IMR-90 (cell line): ENCODE measurements at regions not wholly inside any gene's neighbourhood (a gene's known extent, or its start where the extent isn't known, plus 50 kb on each side); places are given as distances from the start of the nearest gene placed in this dataset.

Experiments
- ATAC-seq: fragments of 200-7000 bp; cut with Tn5 transposase; 2 replicates; pipeline ENCODE4 v1.9.1; 2020; ENCODE audit warnings: low read depth, mild to moderate bottlenecking, moderate library complexity
- BruUV-seq: library from RNA; stranded (reverse); fragments of 400-500 nt; replicated peaks from 2 replicates; lab custom pipeline; 2021; lab: Mats Ljungman, UMichigan
- CTCF ChIA-PET: fragments of 300-600 bp; formaldehyde crosslinking; extraction: SDS; loops from one replicate; lab custom pipeline; 2021; ENCODE audit warnings: antibody characterized with exemption; lab: Yijun Ruan, JAX
- POLR2A ChIA-PET: fragments of 300-600 bp; sonication (Branson Sonifier 250); formaldehyde crosslinking; loops from one replicate; lab custom pipeline; 2022; ENCODE audit warnings: antibody characterized with exemption; ENCODE audit not compliant: unreplicated experiment; lab: Charles Lee
- DNase-seq: peaks from one replicate; pipeline ENCODE4 v3.0.0; 2013
- H2AFZ ChIP-seq: replicated peaks from 2 replicates; pipeline ENCODE3; 2013; ENCODE audit warnings: low read length, mild to moderate bottlenecking; ENCODE audit not compliant: poor library complexity
- H2AK5ac ChIP-seq: 2 replicates; pipeline ENCODE4 v1.6.1; 2013; ENCODE audit warnings: low read depth, low read length, inconsistent platforms
- H2AK9ac ChIP-seq: replicated peaks from 2 replicates; pipeline ENCODE3; 2013; ENCODE audit warnings: mild to moderate bottlenecking, low read depth, low read length, moderate library complexity; ENCODE audit not compliant: poor library complexity
- H2BK120ac ChIP-seq: 2 replicates; pipeline ENCODE4 v1.6.1; 2013; ENCODE audit warnings: low read depth, low read length, inconsistent platforms
- H2BK15ac ChIP-seq: 3 replicates; pipeline ENCODE4 v1.6.1; 2013; ENCODE audit warnings: low read depth, low read length, inconsistent platforms
- H2BK20ac ChIP-seq: 2 replicates; pipeline ENCODE4 v1.6.1; 2013; ENCODE audit warnings: low read depth, mild to moderate bottlenecking, inconsistent platforms, low read length, moderate library complexity
- H2BK5ac ChIP-seq: 2 replicates; pipeline ENCODE4 v1.6.1; 2013; ENCODE audit warnings: mild to moderate bottlenecking, low read depth, low read length, inconsistent platforms; ENCODE audit not compliant: poor library complexity, severe bottlenecking
- H3K14ac ChIP-seq: replicated peaks from 2 replicates; pipeline ENCODE4 v1.6.1; 2013; ENCODE audit warnings: low read depth, low read length, inconsistent platforms
- H3K18ac ChIP-seq: 2 replicates; pipeline ENCODE4 v1.6.1; 2013; ENCODE audit warnings: low read depth, low read length, control low read depth
- H3K23ac ChIP-seq: 2 replicates; pipeline ENCODE4 v1.6.1; 2013; ENCODE audit warnings: low read depth, low read length, inconsistent platforms
- H3K27ac ChIP-seq: 2 replicates; pipeline ENCODE4 v1.5.1; 2013; ENCODE audit warnings: mild to moderate bottlenecking, control low read depth, low read length; ENCODE audit not compliant: insufficient read depth
- H3K27me3 ChIP-seq: 2 replicates; pipeline ENCODE4 v1.6.1; 2013; ENCODE audit warnings: low read length; ENCODE audit not compliant: control insufficient read depth, insufficient read depth
- H3K36me3 ChIP-seq: 2 replicates; pipeline ENCODE4 v1.6.1; 2013; ENCODE audit warnings: low read length, mixed read lengths; ENCODE audit not compliant: control insufficient read depth, insufficient read depth
- H3K4ac ChIP-seq: 2 replicates; pipeline ENCODE4 v1.6.1; 2013; ENCODE audit warnings: low read depth, low read length, inconsistent platforms
- H3K4me1 ChIP-seq: 2 replicates; pipeline ENCODE4 v1.6.1; 2013; ENCODE audit warnings: low read length, mixed read lengths; ENCODE audit not compliant: control insufficient read depth, insufficient read depth
- H3K4me2 ChIP-seq: 2 replicates; pipeline ENCODE4 v1.6.1; 2013; ENCODE audit warnings: low read depth, mild to moderate bottlenecking, control low read depth, low read length, moderate library complexity
- H3K4me3 ChIP-seq: 2 replicates; pipeline ENCODE4 v1.5.1; 2013; ENCODE audit warnings: low read depth, mild to moderate bottlenecking, control low read depth, low read length, moderate library complexity; ENCODE audit not compliant: insufficient read depth
- H3K56ac ChIP-seq: 2 replicates; pipeline ENCODE4 v1.6.1; 2013; ENCODE audit warnings: low read length, inconsistent platforms; ENCODE audit not compliant: insufficient read depth; ENCODE audit errors: extremely low read depth
- H3K79me1 ChIP-seq, 2 experiments: 2 replicates each; pipeline ENCODE4 v1.6.1; 2013; ENCODE audit warnings: low read length in 2 of 2, inconsistent platforms in 1 of 2, low read depth in 1 of 2
- H3K9ac ChIP-seq: 2 replicates; pipeline ENCODE4 v1.6.1; 2013; ENCODE audit warnings: low read depth, low read length, control low read depth
- H3K9me1 ChIP-seq: 2 replicates; pipeline ENCODE4 v1.6.1; 2013; ENCODE audit warnings: low read length, inconsistent platforms; ENCODE audit not compliant: insufficient read depth
- H3K9me3 ChIP-seq: 2 replicates; pipeline ENCODE4 v1.6.1; 2013; ENCODE audit warnings: low read length; ENCODE audit not compliant: control insufficient read depth, insufficient read depth
- H4K20me1 ChIP-seq: 2 replicates; pipeline ENCODE4 v1.6.1; 2013; ENCODE audit warnings: low read length, inconsistent platforms; ENCODE audit not compliant: insufficient read depth
- H4K5ac ChIP-seq: 2 replicates; pipeline ENCODE4 v1.6.1; 2013; ENCODE audit warnings: mild to moderate bottlenecking, low read depth, low read length, control low read depth
- H4K8ac ChIP-seq, 2 experiments: 2 replicates each; pipeline ENCODE4 v1.6.1; 2013; ENCODE audit warnings: low read depth in 2 of 2, low read length in 2 of 2, control low read depth in 1 of 2, inconsistent platforms in 1 of 2
- H4K91ac ChIP-seq: 2 replicates; pipeline ENCODE4 v1.6.1; 2013; ENCODE audit warnings: low read depth, low read length, inconsistent platforms; ENCODE audit not compliant: insufficient read depth
- BHLHE40 ChIP-seq: fragments of 150-350 bp; IDR thresholded peaks from 2 replicates; pipeline ENCODE4 v1.6.1; 2016; ENCODE audit warnings: mild to moderate bottlenecking, low read depth, low read length
- CEBPB ChIP-seq: IDR thresholded peaks from 2 replicates; pipeline ENCODE4 v1.6.1; 2012; ENCODE audit warnings: low read depth, low read length, improper control_type of control experiment
- CHD1 ChIP-seq: IDR thresholded peaks from 2 replicates; pipeline ENCODE4 v1.6.1; 2012; ENCODE audit warnings: low read depth, low read length, improper control_type of control experiment
- FOS ChIP-seq: fragments of 150-350 bp; IDR thresholded peaks from 2 replicates; pipeline ENCODE4 v1.6.1; 2016; ENCODE audit warnings: low read depth, low read length
- MAFK ChIP-seq: IDR thresholded peaks from 2 replicates; pipeline ENCODE4 v1.6.1; 2012; ENCODE audit warnings: low read depth, low read length, improper control_type of control experiment
- MAZ ChIP-seq: IDR thresholded peaks from 2 replicates; pipeline ENCODE4 v1.6.1; 2012; ENCODE audit warnings: low read depth, mild to moderate bottlenecking, low read length, improper control_type of control experiment, moderate library complexity, borderline replicate concordance
- MXI1 ChIP-seq: IDR thresholded peaks from 2 replicates; pipeline ENCODE4 v1.6.1; 2012; ENCODE audit warnings: low read depth, mild to moderate bottlenecking, low read length, moderate library complexity, borderline replicate concordance
- NFE2L2 ChIP-seq: fragments of 150-350 bp; IDR thresholded peaks from 2 replicates; pipeline ENCODE4 v1.6.1; 2016; ENCODE audit warnings: low read depth, mild to moderate bottlenecking, low read length
- POLR2A ChIP-seq: IDR thresholded peaks from 2 replicates; pipeline ENCODE4 v1.6.1; 2012; ENCODE audit warnings: mild to moderate bottlenecking, low read depth, low read length
- RAD21 ChIP-seq: IDR thresholded peaks from 2 replicates; pipeline ENCODE4 v1.6.1; 2012; ENCODE audit warnings: low read length, improper control_type of control experiment
- RCOR1 ChIP-seq: IDR thresholded peaks from 2 replicates; pipeline ENCODE4 v1.6.1; 2012; ENCODE audit warnings: mild to moderate bottlenecking, low read length, improper control_type of control experiment; ENCODE audit not compliant: insufficient replicate concordance
- RFX5 ChIP-seq: IDR thresholded peaks from 2 replicates; pipeline ENCODE4 v1.8.0; 2012; ENCODE audit warnings: low read depth, mild to moderate bottlenecking, low read length, moderate library complexity
- WGBS, 2 experiments: methylation state at CpG; one replicate each; pipeline versions ENCODE4 v1.1.5 to v1.1.7; 2013; ENCODE audit warnings: missing lambda C conversion rate in 2 of 2; ENCODE audit not compliant: insufficient read length in 1 of 2; ENCODE audit errors: extremely low coverage in 2 of 2; 5-methylcytosine and 5-hydroxymethylcytosine counted together
- dilution Hi-C: fragments of 300-500 bp; cut with HindIII; formaldehyde crosslinking; loops from one replicate; pipeline ENCODE4 v1.14.3; 2018; ENCODE audit warnings: low sequenced_read_pairs; ENCODE audit not compliant: unreplicated experiment
- in situ Hi-C: fragments of 300-500 bp; cut with MboI; formaldehyde crosslinking; loops from 3 replicates; pipeline ENCODE4 v1.14.3; 2019; ENCODE audit warnings: low sequenced_read_pairs, inconsistent platforms, mixed read lengths
- intact Hi-C: fragments of 100-400 bp; cut with micrococcal nuclease; formaldehyde crosslinking; loops from 2 replicates; pipeline ENCODE4 v1.10.0; 2022
- TF ChIP-seq, protein P1 (sequence below): fragments of 150-350 bp; IDR thresholded peaks from 2 replicates; pipeline ENCODE4 v1.6.1; 2016; ENCODE audit warnings: low read depth, mild to moderate bottlenecking, low read length, moderate library complexity, borderline replicate concordance
- TF ChIP-seq, protein P2 (sequence below): conservative IDR thresholded peaks from 2 replicates; pipeline ENCODE4 v1.5.1; 2012; ENCODE audit warnings: mild to moderate bottlenecking, low read depth, low read length, improper control_type of control experiment

DNA sequence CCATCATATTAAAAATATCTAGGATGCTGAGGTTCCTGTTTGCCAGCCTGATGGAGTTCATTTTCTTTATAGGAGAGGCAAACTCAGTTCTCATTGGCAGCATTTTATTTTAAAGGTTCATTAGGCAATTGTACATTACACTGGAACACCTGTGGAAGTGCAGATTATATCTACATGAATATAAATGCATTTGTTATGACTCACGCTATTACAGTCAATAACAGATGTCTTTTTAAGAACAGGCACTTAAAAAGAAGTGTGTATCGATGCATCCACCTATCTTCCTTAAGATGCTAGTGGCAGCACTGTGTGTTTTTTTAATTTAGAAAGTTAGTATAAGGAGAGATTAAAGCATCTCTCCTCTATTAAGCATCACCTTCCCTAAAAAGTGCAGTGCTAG, 276.5 kb downstream of the PRDM2 start:
- BruUV-seq, result no TSS peak
- H2BK5ac ChIP-seq, result no peak overlapping the region
- H3K36me3 ChIP-seq, result no peaks in the 10 kb centered on the region
- in situ Hi-C loops, result no loop called here
- no peak overlapping the region for H3K56ac ChIP-seq
- ATAC-seq, result no peak
- no peaks in the 10 kb centered on the region for H4K20me1 ChIP-seq
- no peak overlapping the region for H4K5ac ChIP-seq
- no peak overlapping the region for H3K4me2 ChIP-seq
- intact Hi-C loops, result no loop called here
- H3K9me3 ChIP-seq, result peaks cover 5% of the 10 kb centered on the region
- no peak overlapping the region for H2AK9ac ChIP-seq
- H3K18ac ChIP-seq, result no peak overlapping the region
- no peak for DNase-seq
- no peak overlapping the region for H2BK20ac ChIP-seq
- no peaks in the 10 kb centered on the region for H3K9me1 ChIP-seq
- H2AK5ac ChIP-seq, result no peak overlapping the region
- no peaks in the 10 kb centered on the region for H3K79me1 ChIP-seq
- no peak overlapping the region for H4K91ac ChIP-seq
- no peak overlapping the region for H2BK120ac ChIP-seq
- no peaks in the 10 kb centered on the region for H3K4me1 ChIP-seq
- H3K4me3 ChIP-seq, result no peak overlapping the region
- no peak overlapping the region for H3K14ac ChIP-seq
- H2BK15ac ChIP-seq, result no peak overlapping the region
- H3K23ac ChIP-seq, result no peak overlapping the region
- WGBS, 2 experiments, result no CpG with 5 or more reads among the region's 2 CpGs
- H4K8ac ChIP-seq, result no peak overlapping the region
- dilution Hi-C loops, result no loop called here
- H3K27me3 ChIP-seq, result no peaks in the 10 kb centered on the region
- H3K27ac ChIP-seq, result no peak overlapping the region
- no peak overlapping the region for H3K9ac ChIP-seq
- H3K4ac ChIP-seq, result no peak overlapping the region
- CTCF ChIA-PET, result no interaction called here
- POLR2A ChIA-PET, result no interaction called here
- TF ChIP-seq MAFK, result no peak
- TF ChIP-seq FOS, result no peak
- TF ChIP-seq MXI1, result no peak
- no peak for TF ChIP-seq POLR2A
- no peak for TF ChIP-seq CHD1
- TF ChIP-seq, protein P1, sequence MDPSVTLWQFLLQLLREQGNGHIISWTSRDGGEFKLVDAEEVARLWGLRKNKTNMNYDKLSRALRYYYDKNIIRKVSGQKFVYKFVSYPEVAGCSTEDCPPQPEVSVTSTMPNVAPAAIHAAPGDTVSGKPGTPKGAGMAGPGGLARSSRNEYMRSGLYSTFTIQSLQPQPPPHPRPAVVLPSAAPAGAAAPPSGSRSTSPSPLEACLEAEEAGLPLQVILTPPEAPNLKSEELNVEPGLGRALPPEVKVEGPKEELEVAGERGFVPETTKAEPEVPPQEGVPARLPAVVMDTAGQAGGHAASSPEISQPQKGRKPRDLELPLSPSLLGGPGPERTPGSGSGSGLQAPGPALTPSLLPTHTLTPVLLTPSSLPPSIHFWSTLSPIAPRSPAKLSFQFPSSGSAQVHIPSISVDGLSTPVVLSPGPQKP, result no peak
- TF ChIP-seq RFX5, result no peak
- TF ChIP-seq, protein P2, sequence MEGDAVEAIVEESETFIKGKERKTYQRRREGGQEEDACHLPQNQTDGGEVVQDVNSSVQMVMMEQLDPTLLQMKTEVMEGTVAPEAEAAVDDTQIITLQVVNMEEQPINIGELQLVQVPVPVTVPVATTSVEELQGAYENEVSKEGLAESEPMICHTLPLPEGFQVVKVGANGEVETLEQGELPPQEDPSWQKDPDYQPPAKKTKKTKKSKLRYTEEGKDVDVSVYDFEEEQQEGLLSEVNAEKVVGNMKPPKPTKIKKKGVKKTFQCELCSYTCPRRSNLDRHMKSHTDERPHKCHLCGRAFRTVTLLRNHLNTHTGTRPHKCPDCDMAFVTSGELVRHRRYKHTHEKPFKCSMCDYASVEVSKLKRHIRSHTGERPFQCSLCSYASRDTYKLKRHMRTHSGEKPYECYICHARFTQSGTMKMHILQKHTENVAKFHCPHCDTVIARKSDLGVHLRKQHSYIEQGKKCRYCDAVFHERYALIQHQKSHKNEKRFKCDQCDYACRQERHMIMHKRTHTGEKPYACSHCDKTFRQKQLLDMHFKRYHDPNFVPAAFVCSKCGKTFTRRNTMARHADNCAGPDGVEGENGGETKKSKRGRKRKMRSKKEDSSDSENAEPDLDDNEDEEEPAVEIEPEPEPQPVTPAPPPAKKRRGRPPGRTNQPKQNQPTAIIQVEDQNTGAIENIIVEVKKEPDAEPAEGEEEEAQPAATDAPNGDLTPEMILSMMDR, result no peak
- TF ChIP-seq CEBPB, result no peak
- no peak for TF ChIP-seq RCOR1
- no peak for TF ChIP-seq BHLHE40
- no peak for TF ChIP-seq RAD21
- TF ChIP-seq MAZ, result no peak
- no peak for TF ChIP-seq NFE2L2
- H2AFZ ChIP-seq, result no peak overlapping the region
